Right atrium auricular region (tissue), 2 donors: ENCODE measurements at regions not wholly inside any gene's neighbourhood (a gene's known extent, or its start where the extent isn't known, plus 50 kb on each side); places are given as distances from the start of the nearest gene placed in this dataset.

Experiments used
- DNase-seq: peaks from one replicate; pipeline ENCODE4 v3.0.0-alpha.2; 2019; ENCODE audit warnings: low spot score
- H3K27ac ChIP-seq, 2 donors: fragments of 200-600 bp; sonication (generic); 1 replicate in 1 of 2; 2 replicates in 1 of 2; pipeline ENCODE4 v1.5.1; 2016 to 2019
- H3K27me3 ChIP-seq, 2 donors: fragments of 200-600 bp; sonication (generic); one replicate each; pipeline versions ENCODE4 v1.5.1 to v1.6.0; 2017 to 2019
- H3K36me3 ChIP-seq: fragments of 200-600 bp; sonication (generic); one replicate; pipeline ENCODE4 v1.5.1; 2016
- H3K4me1 ChIP-seq, 2 donors: fragments of 200-600 bp; sonication (generic); one replicate each; pipeline versions ENCODE4 v1.5.1 to v1.6.0; 2017 to 2019
- H3K4me3 ChIP-seq, 2 donors: fragments of 200-600 bp; sonication (generic); 1 replicate in 1 of 2; 2 replicates in 1 of 2; pipeline ENCODE4 v1.5.1; 2017 to 2019; ENCODE audit warnings: mild to moderate bottlenecking in 1 of 2, moderate library complexity in 1 of 2
- H3K9me3 ChIP-seq, 2 donors: fragments of 200-600 bp; sonication (generic); one replicate each; pipeline ENCODE4 v1.5.1; 2019
- CTCF ChIP-seq, 2 donors: fragments of 200-600 bp; sonication (generic); IDR thresholded peaks; one replicate each; pipeline ENCODE4 v1.5.1; 2019; ENCODE audit warnings: antibody characterized with exemption in 2 of 2

GRCh38 chr4:131063878-131064277 is 1967.9 kb downstream of the C4orf33 start:
- Histone ChIP-seq H3K9me3 (peaks cover 0 to 32% of the 10 kb centered on the region in 2 donors), H3K4me1 (no peaks in the 10 kb centered on the region), H3K4me3 (no peak overlapping the region), H3K36me3 (no peaks in the 10 kb centered on the region), H3K27ac (no peak overlapping the region), H3K27me3 (no peaks in the 10 kb centered on the region)
- no peak for DNase-seq
- no peak for TF ChIP-seq CTCF (IDR thresholded peaks at IDR 0.05)

GRCh38 chr4:131081069-131081468 is 1985.1 kb downstream of the C4orf33 start:
- Histone ChIP-seq H3K4me1 (no peaks in the 10 kb centered on the region), H3K27ac (no peak overlapping the region), H3K27me3 (no peaks in the 10 kb centered on the region), H3K4me3 (no peak overlapping the region), H3K9me3 (no peaks in the 10 kb centered on the region), H3K36me3 (no peaks in the 10 kb centered on the region)
- DNase-seq = no peak
- TF ChIP-seq CTCF (IDR thresholded peaks at IDR 0.05) = no peak

GRCh38 chr4:131084997-131085396 is 1989.0 kb downstream of the C4orf33 start:
- Histone ChIP-seq H3K4me3 (no peak overlapping the region), H3K9me3 (no peaks in the 10 kb centered on the region), H3K4me1 (no peaks in the 10 kb centered on the region), H3K36me3 (no peaks in the 10 kb centered on the region), H3K27ac (no peak overlapping the region), H3K27me3 (no peaks in the 10 kb centered on the region)
- TF ChIP-seq CTCF (IDR thresholded peaks at IDR 0.05) = no peak
- DNase-seq = no peak

GRCh38 chr4:131091896-131092295 is 1995.9 kb downstream of the C4orf33 start:
- Histone ChIP-seq H3K9me3 (no peaks in the 10 kb centered on the region), H3K36me3 (no peaks in the 10 kb centered on the region), H3K4me3 (no peak overlapping the region), H3K27ac (no peak overlapping the region), H3K4me1 (no peaks in the 10 kb centered on the region), H3K27me3 (no peaks in the 10 kb centered on the region)
- no peak for DNase-seq
- TF ChIP-seq CTCF (IDR thresholded peaks at IDR 0.05) = no peak

- no peak overlapping the region for H3K4me3 ChIP-seq
- H3K36me3 ChIP-seq = no peaks in the 10 kb centered on the region
- no peaks in the 10 kb centered on the region for H3K4me1 ChIP-seq
- DNase-seq = no peak
- H3K27ac ChIP-seq = no peak overlapping the region
- H3K27me3 ChIP-seq = no peaks in the 10 kb centered on the region
- no peak for TF ChIP-seq CTCF (IDR thresholded peaks at IDR 0.05)
- H3K9me3 ChIP-seq = no peaks in the 10 kb centered on the region
Measured at GRCh38 chr4:131093303-131093702, 1997.4 kb downstream of the C4orf33 start.

GRCh38 chr4:131098976-131099375 is 2003.0 kb downstream of the C4orf33 start:
- Histone ChIP-seq H3K4me3 (no peak overlapping the region), H3K9me3 (no peaks in the 10 kb centered on the region)
- no peak for DNase-seq

More at GRCh38 chr4:131098976-131099375, 2003.0 kb downstream of the C4orf33 start:
- no peaks in the 10 kb centered on the region for H3K4me1 ChIP-seq
- no peaks in the 10 kb centered on the region for H3K36me3 ChIP-seq
- no peak for TF ChIP-seq CTCF (IDR thresholded peaks at IDR 0.05)
- no peak overlapping the region for H3K27ac ChIP-seq
- H3K27me3 ChIP-seq = no peaks in the 10 kb centered on the region
